Activated T-cell treated with anti-CD3 and anti-CD28 coated beads, Interleukin-2, amount 50 U/mL, for 72 hours (primary cell): ENCODE measurements at regions not wholly inside any gene's neighbourhood (a gene's known extent, or its start where the extent isn't known, plus 50 kb on each side); places are given as distances from the start of the nearest gene placed in this dataset.

Source experiments
- ATAC-seq, 2 donors: fragments of 150-1000 bp; cut with Tn5 transposase; replicated peaks in 1 of 2; 2 replicates each; pipeline ENCODE4 v1.10.0; 2021; ENCODE audit warnings: moderate library complexity in 2 of 2, mild to moderate bottlenecking in 1 of 2
- DNase-seq, 2 donors: peaks; one replicate each; pipeline ENCODE4 v3.0.0; 2021 to 2022; ENCODE audit warnings: mixed read lengths in 1 of 2
- H3K27ac Mint-ChIP-seq: one replicate; pipeline ENCODE4 v1.8.0; 2022; ENCODE audit warnings: mild to moderate bottlenecking, moderate library complexity, mixed read lengths
- H3K27me3 Mint-ChIP-seq: one replicate; pipeline ENCODE4 v1.8.0; 2022; ENCODE audit warnings: low read depth, mixed read lengths
- H3K36me3 Mint-ChIP-seq, 2 donors: one replicate each; pipeline ENCODE4 v1.8.0; 2022; ENCODE audit warnings: mixed read lengths in 2 of 2, mild to moderate bottlenecking in 1 of 2; ENCODE audit not compliant: insufficient read depth in 2 of 2
- H3K4me1 Mint-ChIP-seq: one replicate; pipeline ENCODE4 v1.8.0; 2022; ENCODE audit warnings: low read depth, mixed read lengths
- H3K4me3 Mint-ChIP-seq, 2 donors: one replicate each; pipeline ENCODE4 v1.8.0; 2022; ENCODE audit warnings: mild to moderate bottlenecking in 2 of 2, mixed read lengths in 2 of 2, moderate library complexity in 2 of 2
- H3K9me3 Mint-ChIP-seq, 2 donors: one replicate each; pipeline ENCODE4 v1.8.0; 2022; ENCODE audit warnings: mixed read lengths in 2 of 2

DNA sequence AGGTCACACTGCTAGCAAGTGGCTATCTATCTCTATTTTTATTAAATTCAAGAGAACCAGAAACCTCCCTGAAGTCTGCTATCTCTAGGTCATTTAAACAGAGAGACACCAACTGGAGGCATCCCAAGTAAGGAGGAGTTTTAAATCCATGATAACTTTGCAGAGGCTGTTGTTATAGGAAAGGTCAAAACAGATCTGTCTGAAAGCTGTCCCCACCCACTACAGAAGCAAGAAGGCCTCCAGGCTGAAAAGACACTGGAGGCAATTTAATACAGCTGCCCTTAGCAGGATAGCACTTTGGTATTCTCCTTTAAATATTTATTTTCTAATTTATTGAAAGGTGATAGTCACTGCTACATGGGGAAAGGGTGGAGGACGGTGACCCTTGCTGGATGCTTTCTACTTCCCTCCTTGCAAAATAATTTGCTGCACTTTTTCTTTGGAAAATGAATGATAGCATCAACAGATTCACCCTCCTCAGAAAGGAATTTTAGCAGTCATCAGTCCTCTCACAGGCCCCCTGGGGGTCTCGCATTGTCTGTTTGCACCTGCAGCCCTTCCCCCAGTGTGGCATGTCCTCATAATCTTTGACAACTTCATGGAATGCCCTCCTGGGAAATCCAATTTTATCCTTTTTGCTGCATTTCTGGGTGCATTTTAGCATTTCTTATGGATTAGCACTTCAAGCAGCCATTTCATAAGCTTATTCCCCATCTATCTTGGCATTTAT, 429.5 kb upstream of the TNP1 start:
- ATAC-seq (no peak), DNase-seq (no peak)
- H3K36me3 Mint-ChIP-seq, result no peaks in the 10 kb centered on the region
- H3K9me3 Mint-ChIP-seq, result no peaks in the 10 kb centered on the region
- peaks cover 5% of the 10 kb centered on the region for H3K4me1 Mint-ChIP-seq
- H3K4me3 Mint-ChIP-seq, result no peak overlapping the region
- no peaks in the 10 kb centered on the region for H3K27me3 Mint-ChIP-seq
- no peak overlapping the region for H3K27ac Mint-ChIP-seq

DNA sequence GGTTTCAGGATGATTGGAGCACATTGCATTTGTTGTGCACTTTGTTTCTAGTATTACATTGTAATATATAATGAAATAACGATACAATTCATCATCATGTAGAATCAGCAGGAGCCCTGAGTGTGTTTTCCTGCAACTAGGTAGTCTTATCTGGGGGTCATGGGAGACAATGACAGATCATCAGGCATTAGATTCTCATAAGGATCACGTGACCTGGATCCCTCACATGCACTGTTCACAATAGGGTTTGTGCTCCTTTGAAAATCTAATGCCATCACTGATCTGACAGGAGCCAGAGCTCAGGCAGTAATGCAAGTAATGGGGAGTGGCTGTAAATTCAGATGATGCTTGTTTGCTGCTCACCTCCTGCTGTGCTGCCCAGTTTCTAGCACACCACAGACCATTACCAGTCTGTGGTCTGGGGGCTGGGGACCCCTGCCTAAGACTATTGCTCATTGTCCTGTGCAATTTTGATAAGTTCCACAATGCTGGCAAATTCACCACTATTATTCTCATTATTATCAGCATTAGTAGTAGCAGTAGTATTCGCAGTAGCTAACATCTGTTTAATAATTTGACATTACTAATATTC, 428.7 kb upstream of the TNP1 start:
- ATAC-seq (no peak), DNase-seq (no peak)
- Mint-ChIP-seq H3K27me3 (no peaks in the 10 kb centered on the region), H3K4me3 (no peak overlapping the region), H3K27ac (no peak overlapping the region), H3K36me3 (no peaks in the 10 kb centered on the region), H3K9me3 (no peaks in the 10 kb centered on the region), H3K4me1 (peaks cover 5% of the 10 kb centered on the region)

DNA sequence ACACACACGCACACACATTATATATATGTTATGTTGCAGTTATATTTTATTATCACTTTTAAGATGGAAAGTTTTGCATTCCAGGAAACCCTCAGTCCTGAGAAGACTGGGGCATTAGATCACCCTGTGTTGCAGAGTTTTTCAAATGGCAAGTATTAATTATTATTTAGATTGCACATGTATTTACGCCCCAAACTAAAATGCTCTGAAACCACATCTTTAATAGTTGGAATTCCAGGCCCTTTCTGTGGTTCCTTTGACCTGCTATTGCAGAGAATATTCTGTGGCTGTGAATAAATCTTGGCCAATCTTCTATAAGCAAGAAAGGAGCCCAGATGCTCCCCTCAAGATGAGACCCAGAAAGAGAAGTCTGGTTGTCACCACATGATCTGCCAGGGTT, 427.0 kb upstream of the TNP1 start:
- no peak overlapping the region for H3K27ac Mint-ChIP-seq
- no peak overlapping the region for H3K4me3 Mint-ChIP-seq
- no peaks in the 10 kb centered on the region for H3K36me3 Mint-ChIP-seq
- H3K9me3 Mint-ChIP-seq, result no peaks in the 10 kb centered on the region
- no peaks in the 10 kb centered on the region for H3K4me1 Mint-ChIP-seq
- DNase-seq (no peak), ATAC-seq (no peak)
- H3K27me3 Mint-ChIP-seq, result no peaks in the 10 kb centered on the region

DNA sequence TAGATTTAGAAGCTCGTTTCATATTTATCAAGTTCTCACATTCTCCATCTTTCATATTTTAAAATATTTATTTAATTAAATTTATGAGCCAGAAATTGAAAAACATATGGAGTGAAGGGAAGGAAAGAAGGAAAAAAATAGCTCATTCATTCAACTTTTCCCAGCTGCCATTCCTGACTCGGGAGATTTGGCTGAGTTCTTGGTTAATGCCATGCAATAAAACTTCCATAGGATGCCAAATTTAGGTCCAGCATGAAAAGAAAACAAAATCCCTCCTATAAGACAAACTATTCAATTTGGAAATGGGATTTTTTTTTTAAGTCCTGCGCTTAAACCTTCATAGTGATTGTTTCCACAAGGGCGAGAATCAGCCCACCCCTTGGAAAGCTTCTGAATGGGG, 426.1 kb upstream of the TNP1 start:
- DNase-seq (no peak), ATAC-seq (no peak)
- H3K27ac Mint-ChIP-seq, result no peak overlapping the region
- H3K4me3 Mint-ChIP-seq, result no peak overlapping the region
- H3K4me1 Mint-ChIP-seq, result no peaks in the 10 kb centered on the region
- H3K27me3 Mint-ChIP-seq, result no peaks in the 10 kb centered on the region
- no peaks in the 10 kb centered on the region for H3K36me3 Mint-ChIP-seq
- no peaks in the 10 kb centered on the region for H3K9me3 Mint-ChIP-seq

DNA sequence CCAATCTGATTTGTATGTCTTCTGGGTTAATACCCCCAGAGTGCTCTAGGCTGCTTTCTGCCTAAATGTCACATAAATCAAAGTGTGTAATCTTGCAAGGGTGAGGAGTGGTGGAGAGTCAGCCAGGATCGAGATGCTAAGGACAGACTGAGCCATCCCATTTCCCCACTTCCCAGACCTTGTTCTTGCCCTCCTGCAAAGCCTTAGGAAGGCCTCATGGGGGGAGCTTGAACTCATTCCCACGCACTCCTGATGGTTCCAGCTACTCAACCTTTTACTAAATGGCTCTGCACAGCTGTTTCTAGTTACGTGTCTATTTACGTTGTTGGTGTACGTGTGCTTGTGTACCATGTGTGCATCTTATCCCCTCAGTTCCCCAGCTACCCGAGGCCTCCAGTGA, 423.6 kb upstream of the TNP1 start:
- H3K36me3 Mint-ChIP-seq, result no peaks in the 10 kb centered on the region
- ATAC-seq (no peak), DNase-seq (no peak)
- no peaks in the 10 kb centered on the region for H3K27me3 Mint-ChIP-seq
- H3K4me1 Mint-ChIP-seq, result no peaks in the 10 kb centered on the region
- no peak overlapping the region for H3K27ac Mint-ChIP-seq
- H3K4me3 Mint-ChIP-seq, result no peak overlapping the region
- H3K9me3 Mint-ChIP-seq, result no peaks in the 10 kb centered on the region

DNA sequence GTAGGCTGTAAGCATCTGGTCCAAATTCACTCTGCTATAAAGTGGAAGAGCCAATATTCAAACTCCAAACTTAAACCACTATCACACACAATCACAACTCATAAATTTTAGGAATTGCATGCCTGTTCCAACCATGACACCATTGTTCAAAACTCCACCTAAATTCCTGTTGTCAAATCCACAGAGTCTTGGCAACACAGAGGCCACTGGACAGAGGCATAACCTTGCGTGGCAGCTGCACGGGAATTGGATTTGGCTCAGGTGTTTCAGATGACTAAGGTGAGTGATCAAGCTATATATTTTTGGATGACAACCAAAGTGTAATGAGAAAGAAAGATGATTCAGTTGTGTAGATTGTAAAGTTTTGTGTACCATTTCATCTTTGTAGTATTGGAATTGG, 422.7 kb upstream of the TNP1 start:
- Mint-ChIP-seq H3K27ac (no peak overlapping the region), H3K4me1 (no peaks in the 10 kb centered on the region), H3K27me3 (no peaks in the 10 kb centered on the region), H3K36me3 (no peaks in the 10 kb centered on the region), H3K4me3 (no peak overlapping the region), H3K9me3 (no peaks in the 10 kb centered on the region)
- no peak for DNase-seq
- no peak for ATAC-seq

DNA sequence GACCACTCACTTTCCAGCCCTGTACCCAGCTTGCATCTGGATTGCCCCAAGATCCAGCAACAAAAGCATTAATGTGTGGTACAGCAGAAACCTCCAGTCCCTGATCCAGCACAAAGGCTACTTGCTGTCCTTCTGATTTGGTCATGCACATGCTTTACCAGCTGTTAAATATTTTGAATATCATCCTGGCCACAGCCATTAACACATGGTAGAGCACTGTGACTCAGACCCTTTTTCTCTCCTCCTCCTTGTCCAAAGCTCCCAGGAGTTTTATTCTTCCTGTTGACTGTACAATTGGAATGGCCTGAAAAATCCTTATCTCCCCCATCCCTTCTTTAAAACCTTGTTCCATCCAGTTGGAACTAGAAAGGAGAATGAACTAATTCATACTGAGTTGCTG, 419.7 kb upstream of the TNP1 start:
- no peak overlapping the region for H3K27ac Mint-ChIP-seq
- H3K4me1 Mint-ChIP-seq, result no peaks in the 10 kb centered on the region
- ATAC-seq, result no peak
- H3K27me3 Mint-ChIP-seq, result no peaks in the 10 kb centered on the region
- H3K9me3 Mint-ChIP-seq, result no peaks in the 10 kb centered on the region
- no peak for DNase-seq
- H3K36me3 Mint-ChIP-seq, result no peaks in the 10 kb centered on the region
- no peak overlapping the region for H3K4me3 Mint-ChIP-seq

DNA sequence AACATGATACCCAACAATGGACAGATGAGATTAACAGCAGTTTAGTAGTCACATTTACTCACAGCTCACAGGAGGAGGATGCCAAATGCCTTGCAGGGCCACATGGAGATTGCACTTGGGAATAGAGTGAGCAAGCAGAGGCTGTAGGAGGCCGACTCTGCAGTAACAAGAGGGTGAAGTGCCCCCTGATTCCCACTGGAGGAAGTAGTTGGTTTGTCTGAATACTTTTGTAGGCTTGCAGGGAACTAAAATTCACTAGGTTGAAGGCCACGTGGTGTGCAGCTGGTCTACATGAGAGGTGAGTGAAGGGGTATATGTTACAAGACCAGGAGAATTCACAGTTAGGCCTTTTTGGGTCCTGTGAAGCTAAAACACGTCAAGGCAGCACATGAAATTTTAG, 419.3 kb upstream of the TNP1 start:
- Mint-ChIP-seq H3K27ac (no peak overlapping the region), H3K4me3 (no peak overlapping the region), H3K27me3 (no peaks in the 10 kb centered on the region), H3K36me3 (no peaks in the 10 kb centered on the region), H3K9me3 (no peaks in the 10 kb centered on the region), H3K4me1 (no peaks in the 10 kb centered on the region)
- no peak for ATAC-seq
- no peak for DNase-seq

DNA sequence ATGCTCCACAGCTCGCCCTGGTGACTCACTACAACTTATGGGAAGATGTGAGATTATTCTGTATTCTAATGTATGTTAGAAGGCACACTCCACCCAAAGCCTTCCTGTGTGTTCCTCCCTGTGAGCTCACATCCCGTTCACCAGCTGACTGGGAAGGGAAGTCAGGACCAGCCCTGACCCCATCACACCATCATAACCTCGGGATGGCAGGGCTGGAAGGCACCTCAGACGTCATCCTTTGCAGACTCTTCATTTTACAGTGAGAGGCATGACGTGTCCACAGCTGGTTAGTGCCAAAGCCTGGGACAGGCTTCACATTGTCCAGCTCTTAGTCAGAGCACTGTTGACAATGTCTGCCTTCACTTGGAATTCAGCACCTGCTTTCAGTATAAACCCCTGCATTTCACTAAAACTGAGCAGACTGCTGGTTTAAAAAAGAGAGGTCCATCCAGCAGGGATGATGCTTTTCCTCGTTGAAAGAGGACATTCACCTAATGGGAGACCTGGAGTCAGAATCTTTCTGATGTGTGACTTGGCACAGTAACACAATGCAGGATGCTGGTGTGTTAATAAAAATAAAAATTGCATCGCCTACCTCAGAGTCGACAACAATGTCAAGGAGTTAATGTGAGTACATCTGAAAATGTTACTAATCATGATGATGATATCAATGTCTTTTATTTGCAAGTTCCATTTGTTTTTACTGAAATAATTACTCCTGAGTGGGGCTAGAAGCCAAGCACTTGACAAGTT, 418.0 kb upstream of the TNP1 start:
- no peak overlapping the region for H3K4me3 Mint-ChIP-seq
- H3K4me1 Mint-ChIP-seq, result no peaks in the 10 kb centered on the region
- ATAC-seq (no peak), DNase-seq (no peak)
- H3K27ac Mint-ChIP-seq, result no peak overlapping the region
- H3K36me3 Mint-ChIP-seq, result no peaks in the 10 kb centered on the region
- H3K27me3 Mint-ChIP-seq, result no peaks in the 10 kb centered on the region
- no peaks in the 10 kb centered on the region for H3K9me3 Mint-ChIP-seq

DNA sequence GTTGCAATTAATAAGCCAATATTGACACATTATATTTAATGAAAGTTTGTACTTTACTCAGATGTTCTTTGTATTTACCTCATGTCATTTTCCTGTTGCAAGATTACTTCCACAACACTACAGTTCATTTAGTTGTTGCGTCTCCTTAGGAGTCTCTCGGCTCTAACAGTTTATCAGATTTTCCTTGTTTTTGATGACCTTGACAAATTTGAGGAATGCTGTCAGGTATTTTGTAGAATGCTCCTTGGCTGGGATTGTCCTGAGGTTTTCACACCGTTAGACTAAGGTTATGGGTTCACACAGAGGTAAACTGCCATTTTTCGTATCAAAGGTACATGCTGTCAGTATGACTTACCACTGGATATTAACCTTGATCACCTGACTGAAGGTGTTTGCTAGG, 416.6 kb upstream of the TNP1 start:
- ATAC-seq (no peak), DNase-seq (no peak)
- no peaks in the 10 kb centered on the region for H3K36me3 Mint-ChIP-seq
- no peaks in the 10 kb centered on the region for H3K4me1 Mint-ChIP-seq
- H3K9me3 Mint-ChIP-seq, result no peaks in the 10 kb centered on the region
- H3K27ac Mint-ChIP-seq, result no peak overlapping the region
- no peaks in the 10 kb centered on the region for H3K27me3 Mint-ChIP-seq
- H3K4me3 Mint-ChIP-seq, result no peak overlapping the region

DNA sequence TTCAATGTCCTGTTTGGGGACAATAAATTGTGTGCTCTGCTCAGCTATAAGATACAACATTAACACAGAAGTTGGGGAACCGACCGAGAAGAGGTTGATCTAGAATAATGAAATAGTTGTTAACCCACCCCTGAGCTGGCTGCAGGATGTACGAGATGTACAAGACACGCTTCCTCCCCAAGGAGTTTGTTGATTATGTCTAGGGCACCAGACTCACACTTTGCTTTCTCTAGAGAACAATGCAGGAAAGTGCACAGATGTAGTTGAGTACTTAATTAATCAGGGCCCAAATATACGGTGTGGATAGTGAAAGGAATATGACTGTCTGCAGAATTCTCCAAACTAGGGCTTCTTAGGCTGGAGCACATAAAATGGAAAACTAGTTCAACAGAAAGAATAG, 415.2 kb upstream of the TNP1 start:
- no peaks in the 10 kb centered on the region for H3K9me3 Mint-ChIP-seq
- H3K27ac Mint-ChIP-seq, result no peak overlapping the region
- DNase-seq, result no peak
- no peaks in the 10 kb centered on the region for H3K36me3 Mint-ChIP-seq
- H3K4me1 Mint-ChIP-seq, result no peaks in the 10 kb centered on the region
- ATAC-seq, result no peak
- H3K4me3 Mint-ChIP-seq, result no peak overlapping the region
- no peaks in the 10 kb centered on the region for H3K27me3 Mint-ChIP-seq

DNA sequence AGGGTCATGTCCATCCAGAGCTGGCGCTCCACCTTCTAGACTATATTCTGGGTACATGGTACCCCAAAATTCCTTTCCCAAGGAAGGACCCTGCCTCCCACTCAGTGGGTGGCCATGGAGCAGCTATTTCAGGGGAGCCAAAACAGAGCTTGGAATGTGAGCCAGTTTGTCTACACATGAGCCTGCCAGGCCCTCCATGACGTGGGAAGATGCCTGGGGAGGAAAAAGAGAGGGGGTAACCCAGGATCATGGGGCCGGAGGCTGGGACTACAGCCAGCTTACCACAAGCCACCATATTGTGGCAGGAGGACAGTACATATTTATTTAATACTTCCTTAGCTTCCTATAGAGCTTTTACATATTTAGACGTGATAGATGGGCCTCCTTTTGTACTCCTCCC, 414.7 kb upstream of the TNP1 start:
- no peaks in the 10 kb centered on the region for H3K9me3 Mint-ChIP-seq
- H3K4me3 Mint-ChIP-seq, result no peak overlapping the region
- DNase-seq, result no peak
- H3K4me1 Mint-ChIP-seq, result no peaks in the 10 kb centered on the region
- no peak for ATAC-seq
- no peak overlapping the region for H3K27ac Mint-ChIP-seq
- no peaks in the 10 kb centered on the region for H3K36me3 Mint-ChIP-seq
- H3K27me3 Mint-ChIP-seq, result no peaks in the 10 kb centered on the region

DNA sequence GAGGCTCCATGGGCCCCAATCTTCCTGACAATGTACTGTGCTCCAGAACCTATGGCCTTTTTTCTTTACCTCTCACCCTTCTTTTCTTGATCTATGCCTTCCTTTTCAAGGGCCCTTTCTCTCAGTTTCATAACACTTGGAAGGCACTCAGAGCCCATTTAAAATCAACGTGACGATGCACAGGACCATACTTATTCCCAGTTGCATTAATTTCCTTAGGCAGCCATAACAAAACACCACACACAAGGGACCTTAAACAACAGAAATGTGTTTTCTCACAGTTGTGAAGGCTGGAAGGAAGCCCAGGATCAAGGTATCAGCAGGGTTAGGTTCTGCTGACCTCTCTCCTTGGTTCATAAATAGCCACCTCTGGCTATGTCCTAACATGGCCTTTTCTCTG, 414.0 kb upstream of the TNP1 start:
- ATAC-seq (no peak), DNase-seq (no peak)
- no peaks in the 10 kb centered on the region for H3K36me3 Mint-ChIP-seq
- H3K4me3 Mint-ChIP-seq, result no peak overlapping the region
- no peak overlapping the region for H3K27ac Mint-ChIP-seq
- H3K27me3 Mint-ChIP-seq, result peaks cover 3% of the 10 kb centered on the region
- no peaks in the 10 kb centered on the region for H3K4me1 Mint-ChIP-seq
- no peaks in the 10 kb centered on the region for H3K9me3 Mint-ChIP-seq

DNA sequence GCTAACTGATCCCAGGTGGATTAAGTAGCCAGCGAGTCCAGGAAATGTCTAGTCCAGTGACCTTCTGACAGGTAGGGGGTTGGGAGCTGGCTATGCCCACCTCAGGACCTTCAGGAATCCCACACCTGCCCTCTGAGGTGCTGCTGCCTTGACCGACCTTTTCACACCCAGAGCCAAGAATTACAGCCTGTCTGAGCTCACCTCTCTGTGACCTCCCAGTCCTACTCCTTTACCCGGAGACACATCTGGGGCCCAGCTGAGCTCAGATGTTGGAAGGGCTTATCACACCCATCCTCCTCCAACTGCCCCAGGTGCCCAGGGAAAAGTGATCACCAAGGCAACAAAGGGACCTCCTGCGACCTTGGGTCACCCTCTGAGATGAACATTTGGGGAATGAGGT, 413.3 kb upstream of the TNP1 start:
- no peaks in the 10 kb centered on the region for H3K4me1 Mint-ChIP-seq
- no peak for ATAC-seq
- peaks cover 9% of the 10 kb centered on the region for H3K27me3 Mint-ChIP-seq
- no peak overlapping the region for H3K4me3 Mint-ChIP-seq
- no peak overlapping the region for H3K27ac Mint-ChIP-seq
- DNase-seq, result no peak
- H3K36me3 Mint-ChIP-seq, result no peaks in the 10 kb centered on the region
- H3K9me3 Mint-ChIP-seq, result no peaks in the 10 kb centered on the region
